Nephron (organoid): ENCODE measurements at regions not wholly inside any gene's neighbourhood (a gene's known extent, or its start where the extent isn't known, plus 50 kb on each side); places are given as distances from the start of the nearest gene placed in this dataset.
"Not testable (repeated sequence)": the region's sequence is repeated elsewhere in the genome, so short reads cannot be mapped to it uniquely, and the experiment has no call there.

Source experiments
- H3K27ac Mint-ChIP-seq, 3 experiments: 2 replicates each; pipeline ENCODE4 v1.8.0; 2020; ENCODE audit warnings: mixed read lengths in 3 of 3, mild to moderate bottlenecking in 2 of 3, moderate library complexity in 1 of 3
- H3K27me3 Mint-ChIP-seq: 2 replicates; pipeline ENCODE4 v1.8.0; 2021; ENCODE audit warnings: low read depth, mild to moderate bottlenecking, moderate library complexity, mixed read lengths
- H3K36me3 Mint-ChIP-seq: 2 replicates; pipeline ENCODE4 v1.8.0; 2020; ENCODE audit warnings: low read depth, mixed read lengths
- H3K4me1 Mint-ChIP-seq: 2 replicates; pipeline ENCODE4 v1.8.0; 2020; ENCODE audit warnings: mixed read lengths
- H3K4me3 Mint-ChIP-seq, 3 experiments: 2 replicates each; pipeline ENCODE4 v1.8.0; 2020; ENCODE audit warnings: mild to moderate bottlenecking in 3 of 3, mixed read lengths in 3 of 3, moderate library complexity in 2 of 3
- H3K9me3 Mint-ChIP-seq: 2 replicates; pipeline ENCODE4 v1.8.0; 2020; ENCODE audit warnings: mixed read lengths
- CTCF ChIP-seq, 3 experiments: fragments of 200-600 bp; sonication (generic); IDR thresholded peaks; one replicate each; pipeline ENCODE4 v1.5.0; 2021; ENCODE audit warnings: antibody characterized with exemption in 3 of 3; ENCODE audit not compliant: unreplicated experiment in 3 of 3

DNA sequence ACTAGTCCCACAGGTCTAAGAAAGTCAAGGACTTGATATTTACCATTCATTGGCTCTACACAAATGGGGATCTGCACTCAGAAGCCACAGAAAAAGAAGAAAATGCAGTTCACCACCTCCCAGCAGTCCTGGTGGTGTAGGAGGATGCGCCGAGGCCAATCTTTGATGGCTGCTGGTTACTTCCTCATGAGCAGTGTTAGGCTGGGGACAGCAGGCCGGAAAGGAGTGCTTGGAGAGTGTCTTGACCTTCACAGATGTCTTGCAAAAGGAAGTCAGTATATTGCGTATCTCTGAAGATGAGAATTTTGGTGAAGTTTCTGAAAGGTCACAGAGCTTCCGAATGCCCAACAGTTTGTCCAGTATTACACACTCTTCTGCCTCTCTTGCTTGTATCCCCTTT, 597.0 kb downstream of the EBF1 start:
- H3K27me3 Mint-ChIP-seq, result no peaks in the 10 kb centered on the region
- TF ChIP-seq CTCF (IDR thresholded peaks at IDR 0.05; ENCODE audit: unreplicated experiment in 3 of 3), result no peak
- H3K9me3 Mint-ChIP-seq, result peaks cover 25% of the 10 kb centered on the region
- no peak overlapping the region for H3K27ac Mint-ChIP-seq
- peaks cover 14% of the 10 kb centered on the region for H3K4me1 Mint-ChIP-seq
- no peak overlapping the region for H3K4me3 Mint-ChIP-seq
- peaks cover 14% of the 10 kb centered on the region for H3K36me3 Mint-ChIP-seq

GRCh38 chr5:158499892-158500418, 599.8 kb downstream of the EBF1 start:
- no peaks in the 10 kb centered on the region for H3K27me3 Mint-ChIP-seq
- H3K9me3 Mint-ChIP-seq, result peaks cover 3% of the 10 kb centered on the region
- peak overlapping the region; percentile 21 to 50 (median 41) for H3K27ac Mint-ChIP-seq
- TF ChIP-seq CTCF (IDR thresholded peaks at IDR 0.05; ENCODE audit: unreplicated experiment in 3 of 3), result no peak
- H3K4me1 Mint-ChIP-seq, result peaks cover 14% of the 10 kb centered on the region
- no peak overlapping the region for H3K4me3 Mint-ChIP-seq
- peaks cover 1% of the 10 kb centered on the region for H3K36me3 Mint-ChIP-seq

DNA sequence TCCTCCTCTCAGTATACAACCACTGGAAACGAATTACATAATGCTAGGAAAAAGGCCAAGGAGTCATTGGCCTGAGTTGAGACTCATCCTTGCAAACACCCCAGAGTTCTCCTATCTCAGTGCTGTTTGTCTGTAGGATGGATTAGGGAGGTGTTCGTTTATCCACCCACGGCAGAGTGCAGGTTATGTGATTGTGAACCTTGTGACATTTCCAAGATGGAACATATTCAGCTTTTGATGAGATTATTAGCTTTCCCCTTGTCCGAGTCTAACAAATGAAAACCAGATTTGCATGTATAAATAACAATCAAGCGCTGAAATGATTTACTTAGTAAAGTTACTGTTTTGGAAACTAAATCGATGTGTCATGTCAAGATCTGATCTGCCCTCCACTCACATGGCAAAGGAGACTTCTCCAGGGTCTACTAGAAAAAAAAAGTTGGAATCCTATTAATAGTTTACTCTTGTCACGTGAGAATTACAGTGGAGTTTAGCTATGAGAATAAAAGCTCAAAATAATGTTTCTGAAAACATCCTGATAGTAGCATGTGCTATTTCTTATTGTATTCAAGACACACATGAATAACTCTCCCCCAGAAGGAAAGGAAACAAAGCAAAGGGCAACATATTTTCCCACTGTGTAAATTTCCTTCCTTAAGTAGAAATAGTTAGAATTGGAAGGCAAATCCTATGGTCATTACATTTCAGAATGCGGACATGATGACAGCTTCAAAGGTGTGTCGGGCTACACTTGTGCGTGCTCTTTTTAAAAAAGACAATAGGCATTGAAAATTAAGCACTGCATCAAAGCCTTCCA, 600.4 kb downstream of the EBF1 start:
- H3K27ac Mint-ChIP-seq, result peak overlapping the region; percentile 21 to 41 (median 41)
- H3K9me3 Mint-ChIP-seq, result peaks cover 2% of the 10 kb centered on the region
- TF ChIP-seq CTCF (IDR thresholded peaks at IDR 0.05; ENCODE audit: unreplicated experiment in 3 of 3), result no peak
- H3K4me1 Mint-ChIP-seq, result peaks cover 14% of the 10 kb centered on the region
- H3K27me3 Mint-ChIP-seq, result no peaks in the 10 kb centered on the region
- no peak overlapping the region for H3K4me3 Mint-ChIP-seq
- H3K36me3 Mint-ChIP-seq, result no peaks in the 10 kb centered on the region

DNA sequence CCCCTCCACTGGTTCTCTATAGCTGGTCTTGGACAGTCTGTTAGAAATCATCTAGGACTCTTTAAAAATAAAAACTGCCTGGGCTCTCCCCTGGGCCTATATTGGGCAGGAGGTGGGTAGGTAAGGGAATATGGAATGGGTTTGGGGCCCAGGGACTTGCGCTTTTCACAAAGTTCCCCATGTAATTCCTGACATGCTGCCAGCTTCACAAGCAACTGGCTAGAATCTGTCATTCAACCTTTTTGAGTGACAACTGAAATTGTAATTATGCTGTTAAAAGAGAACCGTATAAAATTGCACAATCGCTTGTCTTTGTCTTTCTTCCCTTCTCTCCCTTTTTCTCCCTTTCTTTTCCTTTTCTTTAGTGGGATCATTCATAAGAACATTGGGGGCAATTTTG, 603.1 kb downstream of the EBF1 start:
- TF ChIP-seq CTCF (IDR thresholded peaks at IDR 0.05; ENCODE audit: unreplicated experiment in 3 of 3), result no peak
- Mint-ChIP-seq H3K4me1 (peaks cover 25% of the 10 kb centered on the region), H3K27me3 (no peaks in the 10 kb centered on the region), H3K9me3 (no peaks in the 10 kb centered on the region), H3K27ac (no peak overlapping the region), H3K36me3 (no peaks in the 10 kb centered on the region), H3K4me3 (no peak overlapping the region)

- Mint-ChIP-seq H3K9me3 (no peaks in the 10 kb centered on the region), H3K4me1 (peaks cover 23% of the 10 kb centered on the region), H3K27me3 (no peaks in the 10 kb centered on the region), H3K4me3 (no peak overlapping the region), H3K27ac (no peak overlapping the region), H3K36me3 (no peaks in the 10 kb centered on the region)
- TF ChIP-seq CTCF (IDR thresholded peaks at IDR 0.05; ENCODE audit: unreplicated experiment in 3 of 3), result no peak
Observed at GRCh38 chr5:158494541-158494940, 605.2 kb downstream of the EBF1 start.

DNA sequence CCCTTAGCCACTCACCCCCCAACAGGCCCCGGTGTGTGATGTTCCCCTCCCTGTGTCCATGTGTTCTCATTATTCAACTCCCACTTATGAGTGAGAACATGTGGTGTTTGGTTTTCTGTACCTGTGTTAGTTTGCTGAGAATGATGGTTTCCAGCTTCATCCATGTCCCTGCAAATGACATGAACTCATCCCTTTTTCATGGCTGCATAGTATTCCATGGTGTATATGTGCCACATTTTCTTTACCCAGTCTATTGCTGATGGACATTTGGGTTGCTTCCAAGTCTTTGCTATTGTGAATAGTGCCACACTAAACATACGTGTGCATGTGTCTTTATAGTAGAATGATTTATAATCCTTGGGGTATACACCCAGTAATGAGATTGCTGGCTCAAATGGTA, 605.7 kb downstream of the EBF1 start:
- Mint-ChIP-seq H3K27ac (peak overlapping the region in 1 of 3 experiments; percentile 58), H3K4me1 (peaks cover 20% of the 10 kb centered on the region)
- H3K9me3 Mint-ChIP-seq, H3K4me3 Mint-ChIP-seq, H3K36me3 Mint-ChIP-seq, H3K27me3 Mint-ChIP-seq: not testable (repeated sequence)
